Neural progenitor cell (in vitro differentiated cells): ENCODE measurements at regions not wholly inside any gene's neighbourhood (a gene's known extent, or its start where the extent isn't known, plus 50 kb on each side); places are given as distances from the start of the nearest gene placed in this dataset.

Experiments
- DNase-seq: peaks from one replicate; pipeline ENCODE4 v3.0.0-alpha.2; 2016; ENCODE audit warnings: low spot score
- H2AFZ ChIP-seq: fragments of 200-600 bp; sonication (generic); replicated peaks from 2 replicates; pipeline ENCODE4 v1.6.1; 2016; ENCODE audit warnings: antibody characterized with exemption
- H3F3A ChIP-seq: fragments of 200-600 bp; sonication (generic); 2 replicates; pipeline ENCODE4 v1.6.1; 2016; ENCODE audit warnings: antibody characterized with exemption, low read depth
- H3K27ac ChIP-seq: fragments of 200-600 bp; sonication (generic); 2 replicates; pipeline ENCODE4 v1.5.1; 2016; ENCODE audit warnings: mild to moderate bottlenecking
- H3K27me3 ChIP-seq: fragments of 200-600 bp; sonication (generic); 2 replicates; pipeline ENCODE4 v1.6.1; 2016; ENCODE audit warnings: mild to moderate bottlenecking, moderate library complexity
- H3K36me3 ChIP-seq: fragments of 200-600 bp; sonication (generic); 2 replicates; pipeline ENCODE4 v1.5.1; 2016
- H3K4me1 ChIP-seq: fragments of 200-600 bp; sonication (generic); 2 replicates; pipeline ENCODE4 v1.6.1; 2016; ENCODE audit warnings: mixed run types
- H3K4me2 ChIP-seq: fragments of 200-600 bp; sonication (generic); 2 replicates; pipeline ENCODE4 v1.6.1; 2016
- H3K4me3 ChIP-seq: fragments of 200-600 bp; sonication (generic); 2 replicates; pipeline ENCODE4 v1.5.1; 2016
- H3K79me2 ChIP-seq: fragments of 200-600 bp; sonication (generic); 2 replicates; pipeline ENCODE4 v1.6.1; 2016; ENCODE audit warnings: low read depth
- H3K9ac ChIP-seq: fragments of 200-600 bp; sonication (generic); 2 replicates; pipeline ENCODE4 v1.6.1; 2016
- H3K9me3 ChIP-seq: fragments of 200-600 bp; sonication (generic); 2 replicates; pipeline ENCODE4 v1.5.1; 2016; ENCODE audit warnings: low read depth
- H4K20me1 ChIP-seq: fragments of 200-600 bp; sonication (generic); 2 replicates; pipeline ENCODE4 v1.6.1; 2016; ENCODE audit warnings: low read depth
- H3K27ac Mint-ChIP-seq: 3 replicates; pipeline ENCODE4 v1.8.0; 2021; ENCODE audit warnings: mixed read lengths
- H3K27me3 Mint-ChIP-seq: 2 replicates; pipeline ENCODE4 v1.8.0; 2022; ENCODE audit warnings: low read depth, mild to moderate bottlenecking, inconsistent platforms, moderate library complexity, mixed read lengths; ENCODE audit not compliant: insufficient read depth
- H3K36me3 Mint-ChIP-seq: 3 replicates; pipeline ENCODE4 v1.8.0; 2021; ENCODE audit warnings: mixed read lengths
- H3K4me1 Mint-ChIP-seq: 3 replicates; pipeline ENCODE4 v1.8.0; 2021; ENCODE audit warnings: mixed read lengths
- H3K4me3 Mint-ChIP-seq: 3 replicates; pipeline ENCODE4 v1.8.0; 2021; ENCODE audit warnings: mild to moderate bottlenecking, moderate library complexity, mixed read lengths
- H3K9me3 Mint-ChIP-seq: 3 replicates; pipeline ENCODE4 v1.8.0; 2020; ENCODE audit warnings: mixed read lengths
- EZH2 ChIP-seq: fragments of 200-600 bp; sonication (generic); IDR thresholded peaks from 2 replicates; pipeline ENCODE4 v1.6.1; 2017; ENCODE audit warnings: antibody characterized with exemption, mild to moderate bottlenecking, moderate library complexity
- EZH2phosphoT487 ChIP-seq: fragments of 200-600 bp; sonication (generic); IDR thresholded peaks from 2 replicates; pipeline ENCODE4 v1.6.1; 2017; ENCODE audit warnings: antibody characterized with exemption
- TF ChIP-seq, protein P1 (sequence below): fragments of 200-600 bp; sonication (generic); IDR thresholded peaks from 2 replicates; pipeline ENCODE4 v1.5.1; 2017; ENCODE audit warnings: antibody characterized with exemption, mild to moderate bottlenecking

DNA sequence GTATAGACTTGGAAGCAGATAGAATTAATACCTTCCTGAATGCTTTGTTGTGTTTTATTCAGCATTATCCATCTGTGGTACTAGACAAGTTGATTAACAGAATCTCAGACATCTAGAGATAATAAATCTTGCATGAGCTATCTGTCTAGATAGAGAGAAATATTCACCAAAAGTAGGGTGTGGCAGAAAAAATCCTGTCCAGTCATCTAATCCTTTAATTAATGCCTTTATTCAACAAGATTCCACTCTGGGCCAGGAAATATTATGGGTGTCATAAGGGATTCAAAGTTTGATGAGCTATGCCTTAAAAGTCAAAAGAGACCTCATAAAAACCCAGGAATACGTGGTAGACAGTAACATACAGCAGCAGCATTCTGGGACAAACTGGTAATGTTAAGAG, 601.2 kb downstream of the LMO4 start:
- H3K27me3 ChIP-seq, result no peaks in the 10 kb centered on the region
- no peaks in the 10 kb centered on the region for H3K36me3 Mint-ChIP-seq
- H3F3A ChIP-seq, result no peaks in the 10 kb centered on the region
- H3K27ac ChIP-seq, result no peak overlapping the region
- H3K27ac Mint-ChIP-seq, result no peak overlapping the region
- H3K9me3 Mint-ChIP-seq, result peaks cover 4% of the 10 kb centered on the region
- no peaks in the 10 kb centered on the region for H3K27me3 Mint-ChIP-seq
- H3K9me3 ChIP-seq, result peaks cover 10% of the 10 kb centered on the region
- no peaks in the 10 kb centered on the region for H3K79me2 ChIP-seq
- DNase-seq, result no peak
- no peak overlapping the region for H3K4me3 Mint-ChIP-seq
- no peaks in the 10 kb centered on the region for H4K20me1 ChIP-seq
- no peak overlapping the region for H2AFZ ChIP-seq
- TF ChIP-seq, protein P1, sequence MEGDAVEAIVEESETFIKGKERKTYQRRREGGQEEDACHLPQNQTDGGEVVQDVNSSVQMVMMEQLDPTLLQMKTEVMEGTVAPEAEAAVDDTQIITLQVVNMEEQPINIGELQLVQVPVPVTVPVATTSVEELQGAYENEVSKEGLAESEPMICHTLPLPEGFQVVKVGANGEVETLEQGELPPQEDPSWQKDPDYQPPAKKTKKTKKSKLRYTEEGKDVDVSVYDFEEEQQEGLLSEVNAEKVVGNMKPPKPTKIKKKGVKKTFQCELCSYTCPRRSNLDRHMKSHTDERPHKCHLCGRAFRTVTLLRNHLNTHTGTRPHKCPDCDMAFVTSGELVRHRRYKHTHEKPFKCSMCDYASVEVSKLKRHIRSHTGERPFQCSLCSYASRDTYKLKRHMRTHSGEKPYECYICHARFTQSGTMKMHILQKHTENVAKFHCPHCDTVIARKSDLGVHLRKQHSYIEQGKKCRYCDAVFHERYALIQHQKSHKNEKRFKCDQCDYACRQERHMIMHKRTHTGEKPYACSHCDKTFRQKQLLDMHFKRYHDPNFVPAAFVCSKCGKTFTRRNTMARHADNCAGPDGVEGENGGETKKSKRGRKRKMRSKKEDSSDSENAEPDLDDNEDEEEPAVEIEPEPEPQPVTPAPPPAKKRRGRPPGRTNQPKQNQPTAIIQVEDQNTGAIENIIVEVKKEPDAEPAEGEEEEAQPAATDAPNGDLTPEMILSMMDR, result no peak
- TF ChIP-seq EZH2 (no peak), EZH2phosphoT487 (no peak)
- H3K4me1 Mint-ChIP-seq, result peaks cover 6% of the 10 kb centered on the region
- H3K4me3 ChIP-seq, result no peak overlapping the region
- no peaks in the 10 kb centered on the region for H3K36me3 ChIP-seq
- peaks cover 5% of the 10 kb centered on the region for H3K4me1 ChIP-seq
- H3K4me2 ChIP-seq, result no peak overlapping the region
- H3K9ac ChIP-seq, result no peak overlapping the region

DNA sequence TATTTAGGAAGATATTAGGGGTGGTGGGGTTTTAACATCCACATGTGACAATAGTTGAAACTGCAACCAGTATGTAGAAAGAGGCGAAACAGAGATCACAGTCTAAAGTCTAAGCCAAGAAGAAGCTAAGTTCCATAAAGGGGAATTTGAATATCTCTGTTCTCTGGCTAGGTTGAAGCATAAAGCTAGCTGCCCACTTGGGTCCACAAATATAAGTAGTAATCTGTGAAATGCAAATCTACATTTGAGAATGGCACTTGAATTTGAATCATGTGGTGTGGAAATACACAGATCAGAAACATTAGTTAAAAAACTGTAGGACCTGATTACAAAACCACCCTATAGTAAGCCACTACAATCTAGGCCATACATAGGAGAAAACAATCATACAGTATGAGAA, 602.1 kb downstream of the LMO4 start:
- Histone ChIP-seq H3K9ac (no peak overlapping the region), H3K9me3 (peaks cover 10% of the 10 kb centered on the region), H3F3A (no peaks in the 10 kb centered on the region), H2AFZ (no peak overlapping the region), H3K27me3 (no peaks in the 10 kb centered on the region), H4K20me1 (no peaks in the 10 kb centered on the region), H3K4me2 (no peak overlapping the region), H3K4me3 (no peak overlapping the region), H3K36me3 (no peaks in the 10 kb centered on the region), H3K79me2 (no peaks in the 10 kb centered on the region), H3K27ac (no peak overlapping the region), H3K4me1 (peaks cover 5% of the 10 kb centered on the region)
- peaks cover 7% of the 10 kb centered on the region for H3K9me3 Mint-ChIP-seq
- H3K27ac Mint-ChIP-seq, result no peak overlapping the region
- no peaks in the 10 kb centered on the region for H3K36me3 Mint-ChIP-seq
- DNase-seq, result no peak
- H3K4me1 Mint-ChIP-seq, result peaks cover 6% of the 10 kb centered on the region
- H3K27me3 Mint-ChIP-seq, result peaks cover 3% of the 10 kb centered on the region
- TF ChIP-seq EZH2phosphoT487 (no peak), EZH2 (no peak)
- TF ChIP-seq, protein P1, result no peak
- no peak overlapping the region for H3K4me3 Mint-ChIP-seq

DNA sequence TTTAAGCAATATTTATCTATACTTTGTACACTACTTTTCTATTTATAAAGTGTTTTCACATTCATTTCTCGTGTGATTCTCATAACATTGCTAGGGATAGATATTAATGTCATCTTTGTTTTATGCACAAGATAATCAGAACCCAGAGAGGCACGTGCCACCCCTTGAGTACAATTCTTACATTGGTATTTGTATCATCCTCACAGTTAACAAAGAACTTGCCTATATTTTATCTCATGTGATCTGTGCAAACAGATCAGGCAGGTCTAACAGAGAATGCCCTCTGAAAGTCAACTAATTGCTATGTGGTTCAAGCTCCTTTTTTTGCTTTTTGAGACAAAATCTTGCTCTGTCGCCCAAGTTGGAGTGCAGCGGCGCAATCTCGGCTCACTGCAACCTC, 604.5 kb downstream of the LMO4 start:
- Histone ChIP-seq H3K4me3 (no peak overlapping the region), H3K27ac (no peak overlapping the region), H3F3A (no peaks in the 10 kb centered on the region), H3K27me3 (no peaks in the 10 kb centered on the region), H3K9me3 (peaks cover 10% of the 10 kb centered on the region), H3K4me1 (no peaks in the 10 kb centered on the region), H4K20me1 (no peaks in the 10 kb centered on the region), H3K4me2 (no peak overlapping the region), H3K9ac (no peak overlapping the region), H3K79me2 (no peaks in the 10 kb centered on the region), H3K36me3 (no peaks in the 10 kb centered on the region), H2AFZ (no peak overlapping the region)
- Mint-ChIP-seq H3K4me3 (no peak overlapping the region), H3K4me1 (no peaks in the 10 kb centered on the region), H3K27me3 (peaks cover 3% of the 10 kb centered on the region), H3K27ac (no peak overlapping the region), H3K36me3 (no peaks in the 10 kb centered on the region), H3K9me3 (peaks cover 7% of the 10 kb centered on the region)
- no peak for DNase-seq
- TF ChIP-seq EZH2 (no peak), EZH2phosphoT487 (no peak)
- TF ChIP-seq, protein P1, result no peak

DNA sequence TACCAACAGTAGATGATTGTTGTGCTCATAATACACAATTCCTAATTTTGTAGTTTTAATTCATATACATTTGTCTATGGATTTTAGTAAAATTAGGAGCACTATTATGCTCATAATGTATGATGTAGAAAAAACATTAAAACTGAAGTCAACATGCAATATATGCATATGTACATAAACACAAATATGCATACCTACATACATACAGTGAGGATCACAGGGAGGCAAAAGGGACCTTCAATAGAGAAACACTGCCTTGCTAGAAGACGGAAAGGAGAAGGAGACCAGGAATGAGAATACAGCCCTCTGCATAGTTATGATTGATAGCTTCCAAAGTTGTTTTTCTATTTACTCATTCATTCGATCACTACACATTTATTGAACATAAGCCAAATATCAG, 606.5 kb downstream of the LMO4 start:
- Mint-ChIP-seq H3K27me3 (peaks cover 3% of the 10 kb centered on the region), H3K4me1 (no peaks in the 10 kb centered on the region), H3K4me3 (no peak overlapping the region), H3K36me3 (no peaks in the 10 kb centered on the region), H3K27ac (no peak overlapping the region), H3K9me3 (peaks cover 7% of the 10 kb centered on the region)
- Histone ChIP-seq H3K27ac (no peak overlapping the region), H3K4me1 (peaks cover under 1% of the 10 kb centered on the region), H3K36me3 (no peaks in the 10 kb centered on the region), H3K27me3 (no peaks in the 10 kb centered on the region), H3F3A (no peaks in the 10 kb centered on the region), H2AFZ (no peak overlapping the region), H3K4me3 (no peak overlapping the region), H3K79me2 (no peaks in the 10 kb centered on the region), H3K9ac (no peak overlapping the region), H4K20me1 (no peaks in the 10 kb centered on the region), H3K4me2 (no peak overlapping the region), H3K9me3 (peaks cover 10% of the 10 kb centered on the region)
- DNase-seq, result no peak
- TF ChIP-seq EZH2phosphoT487 (no peak), EZH2 (no peak)
- TF ChIP-seq, protein P1, result no peak
